ENCODE measurements at regions not wholly inside any gene's neighbourhood (a gene's known extent, or its start where the extent isn't known, plus 50 kb on each side); places are given as distances from the start of the nearest gene placed in this dataset.

DNA sequence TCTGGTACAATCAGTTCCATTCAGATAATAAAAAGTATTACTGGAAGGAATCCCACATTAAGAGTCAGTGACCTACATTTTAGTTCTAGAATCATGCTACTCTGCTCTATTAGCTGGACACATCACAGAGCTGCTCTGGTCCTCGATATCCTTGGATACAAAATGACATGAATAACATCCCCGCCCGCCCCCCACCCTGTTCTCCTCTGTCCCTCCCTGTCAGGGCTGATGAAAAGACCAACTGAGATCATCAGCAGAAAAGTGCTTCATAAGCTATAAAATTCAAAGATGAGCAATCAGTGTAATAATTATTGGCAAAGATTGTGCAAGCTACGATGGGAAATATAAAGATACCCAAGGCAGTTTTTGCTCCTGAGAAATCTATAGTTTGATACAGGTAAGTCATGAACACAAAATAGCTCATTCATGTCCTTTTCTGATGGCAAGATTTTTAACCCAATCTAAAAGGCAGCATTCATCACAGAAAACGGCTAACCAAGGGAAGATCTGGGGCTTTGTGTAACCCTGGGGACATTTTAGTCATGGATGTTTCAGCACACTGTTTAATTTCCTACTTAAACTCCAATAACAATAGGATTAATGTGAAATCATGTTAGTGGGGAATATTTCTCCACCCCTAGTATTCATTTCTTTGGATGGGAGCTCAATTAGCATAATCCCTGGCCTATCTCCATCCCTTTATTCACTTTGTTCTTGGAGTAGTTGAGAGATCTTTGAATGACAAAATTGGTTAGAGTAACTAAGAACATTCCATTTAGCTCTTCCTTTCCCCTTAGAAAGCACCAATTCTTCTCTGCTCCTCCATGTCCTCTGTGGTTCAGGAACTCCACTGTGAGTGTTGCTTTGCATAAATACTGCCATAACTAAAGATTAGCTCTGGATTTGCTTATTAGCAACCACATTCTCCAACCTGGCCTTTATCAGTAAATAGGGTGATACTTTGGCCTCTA lies 459.4 kb upstream of the GRIA1 start:
- no peak for DNase-seq

DNA sequence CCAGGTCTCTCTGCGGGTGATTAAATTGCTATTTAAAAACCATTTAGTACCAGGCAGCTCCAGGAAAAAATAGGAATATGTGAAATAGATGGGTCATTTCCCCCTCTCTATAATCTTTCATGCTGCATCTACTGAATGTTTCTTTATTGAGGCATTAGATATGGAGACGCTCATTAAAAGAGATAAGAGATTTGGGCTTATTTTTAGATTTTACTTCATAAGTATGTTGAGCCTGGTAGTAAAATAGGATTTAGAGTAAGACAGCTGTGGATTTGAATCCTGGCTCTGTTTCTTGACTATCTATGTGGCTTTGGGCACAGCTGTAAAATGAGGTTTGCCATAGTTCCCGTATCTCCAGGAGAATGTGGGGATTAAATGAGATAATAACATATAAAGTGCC lies 451.0 kb upstream of the GRIA1 start:
- no peak for DNase-seq

DNA sequence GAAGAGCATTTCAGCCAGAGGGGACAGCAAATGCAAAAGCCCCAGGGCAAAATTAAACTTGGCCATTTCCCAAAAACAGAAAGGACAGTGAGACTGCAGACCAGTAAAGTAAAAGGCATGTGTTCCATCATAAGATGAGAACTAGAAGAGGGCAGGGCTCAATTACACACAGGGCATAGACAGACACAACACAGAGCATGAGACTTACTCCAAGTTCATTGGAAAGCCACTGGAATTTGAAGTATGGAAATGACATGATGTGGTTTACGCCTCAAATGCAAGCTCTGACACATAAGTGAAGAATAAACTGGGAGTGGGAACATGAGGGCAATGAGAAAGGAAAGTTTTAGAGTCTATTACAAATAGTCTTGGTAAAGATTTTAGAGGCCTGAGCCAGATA lies 446.6 kb upstream of the GRIA1 start:
- no peak for DNase-seq

DNA sequence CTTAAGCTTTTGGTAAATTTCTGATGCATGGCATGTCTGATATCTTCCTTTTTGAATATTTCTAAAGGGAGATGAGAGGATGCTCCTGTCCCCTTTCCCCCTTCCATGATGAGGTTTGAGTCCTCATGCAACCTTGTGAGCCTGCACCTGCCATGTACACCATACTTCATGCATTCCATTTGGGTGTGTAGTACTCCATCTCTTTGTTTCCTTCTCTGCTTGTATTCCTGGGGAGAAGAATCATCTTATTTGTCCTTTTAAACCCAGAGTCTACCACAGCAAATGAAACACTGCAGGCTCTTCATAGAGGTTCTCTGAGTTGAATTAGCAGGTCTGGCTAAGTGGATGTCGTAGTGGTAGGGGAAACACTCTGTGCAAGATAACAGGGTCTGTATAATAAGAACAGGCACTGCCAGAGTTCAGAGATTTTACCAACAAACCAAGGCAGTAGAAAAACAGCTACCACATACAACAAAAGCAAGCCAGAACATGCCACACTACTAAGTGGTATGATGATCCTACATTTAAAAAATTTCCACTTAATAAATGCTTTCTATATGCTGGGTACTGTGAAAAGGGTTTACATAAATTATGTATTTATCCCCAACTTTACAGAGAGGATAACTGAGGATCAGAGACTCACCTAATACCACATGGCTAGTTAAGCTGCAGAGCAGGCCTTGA lies 439.8 kb upstream of the GRIA1 start:
- no peak for DNase-seq

DNA sequence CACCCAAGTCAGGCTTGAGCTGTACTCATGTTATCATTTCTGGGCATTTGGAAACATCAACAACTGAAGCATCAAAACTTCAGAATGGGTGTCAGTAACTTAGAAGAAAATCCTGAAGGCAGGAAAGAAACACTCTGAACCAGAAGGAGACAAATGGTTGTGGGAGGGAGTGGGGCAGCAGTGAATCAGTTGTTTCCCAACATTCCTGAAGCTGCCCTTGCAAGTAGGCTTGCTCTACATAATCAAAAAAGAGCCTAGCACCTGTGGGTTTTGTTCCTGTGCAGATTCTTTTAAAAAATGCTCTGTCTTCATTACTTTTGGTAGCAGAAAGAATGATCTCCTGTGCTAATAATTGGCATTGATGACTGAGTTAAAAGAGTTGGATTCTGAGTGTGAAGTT lies 424.2 kb upstream of the GRIA1 start:
- no peak for DNase-seq

DNA sequence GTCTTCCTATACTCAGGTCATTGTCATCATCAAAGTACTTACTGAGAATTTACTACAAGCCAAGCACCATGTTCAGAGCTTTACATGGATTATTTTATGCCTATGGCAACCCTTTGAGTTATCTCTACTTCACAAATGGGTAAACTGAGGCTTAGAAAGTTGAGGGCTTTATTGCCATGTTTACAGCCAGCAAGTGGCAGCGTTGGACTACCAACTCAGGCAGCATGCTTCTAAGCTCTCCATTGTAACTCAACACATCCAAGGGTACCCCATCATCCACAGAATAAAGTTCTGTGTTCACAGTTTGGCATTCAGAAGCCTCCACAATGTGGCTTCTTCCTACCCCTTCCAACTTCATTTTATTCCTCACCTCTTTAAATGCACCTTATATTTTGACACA lies 422.6 kb upstream of the GRIA1 start:
- DNase-seq, result no peak

DNA sequence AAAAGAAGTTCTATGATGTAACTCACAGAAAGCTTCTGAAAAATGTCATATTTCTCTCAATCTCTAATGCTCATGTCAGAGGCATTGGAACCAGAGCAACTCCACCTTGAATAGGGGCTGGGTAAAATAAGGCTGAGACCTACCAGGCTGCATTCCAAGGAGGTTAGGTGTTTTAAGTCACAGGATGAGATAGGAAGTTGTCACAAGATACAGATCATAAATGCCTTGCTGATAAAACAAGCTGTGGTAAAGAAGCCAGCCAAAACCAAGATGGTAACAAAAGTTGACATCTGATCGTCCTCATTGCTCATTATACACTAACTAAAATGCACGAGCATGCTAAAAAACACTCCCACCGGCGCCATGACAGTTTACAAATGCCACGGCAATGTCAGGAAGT lies 411.1 kb upstream of the GRIA1 start:
- no peak for DNase-seq

DNA sequence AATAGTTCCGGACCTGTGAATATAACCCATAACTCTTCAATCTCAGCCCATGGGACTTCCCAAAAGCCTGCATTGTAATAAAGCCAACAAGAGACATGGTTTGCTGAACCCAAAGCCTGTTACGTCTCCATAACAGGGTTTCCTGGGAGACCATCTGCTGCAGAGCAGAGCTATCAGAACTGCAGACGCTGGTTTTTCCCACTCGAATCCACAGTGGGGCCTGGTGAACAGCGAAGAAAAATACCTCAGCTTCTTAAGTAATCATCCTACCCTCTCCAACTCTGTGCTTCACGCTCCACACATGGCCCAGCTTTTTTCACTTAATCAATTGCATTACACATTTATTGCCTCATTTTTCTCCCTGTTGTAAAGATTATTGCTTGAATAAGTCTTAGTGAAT lies 409.5 kb upstream of the GRIA1 start:
- DNase-seq, result no peak

DNA sequence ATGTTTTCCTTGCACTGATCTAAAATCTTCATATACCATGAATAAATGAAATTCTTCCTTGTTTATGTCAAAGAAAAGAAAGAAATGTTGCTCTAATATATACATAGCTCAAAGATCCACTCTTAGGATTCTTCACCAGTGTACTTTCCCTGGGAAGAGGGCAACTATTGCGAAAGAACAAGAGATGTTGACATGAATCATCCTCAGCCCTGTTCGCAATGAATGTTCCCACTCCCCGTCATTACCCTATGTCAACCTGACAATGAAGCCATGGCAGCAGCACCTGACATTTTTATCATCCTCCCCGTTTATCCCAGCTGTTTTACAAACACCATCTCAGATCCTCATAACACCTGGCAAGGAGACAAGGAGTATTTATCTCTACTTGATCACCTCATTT lies 409.1 kb upstream of the GRIA1 start:
- peak; percentile 27 for DNase-seq

DNA sequence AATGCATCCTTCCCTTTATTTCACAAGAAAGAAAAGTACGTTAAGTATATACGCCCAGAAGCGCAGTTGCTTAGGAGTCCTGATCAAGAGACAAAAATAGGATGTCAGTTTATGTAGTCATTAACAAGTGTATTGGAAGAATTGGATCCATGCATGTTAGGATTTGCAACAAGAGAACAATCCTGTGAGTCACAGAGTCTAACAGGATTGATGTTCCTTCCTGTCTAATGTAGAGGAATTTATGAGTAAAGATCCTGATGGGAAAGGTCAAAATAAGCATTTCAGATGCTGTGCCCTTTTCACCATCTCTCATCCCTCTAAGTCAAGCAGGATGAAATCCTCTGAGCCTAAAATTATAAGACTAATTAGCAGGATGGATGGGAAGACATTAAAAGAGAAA lies 406.0 kb upstream of the GRIA1 start:
- DNase-seq, result no peak

DNA sequence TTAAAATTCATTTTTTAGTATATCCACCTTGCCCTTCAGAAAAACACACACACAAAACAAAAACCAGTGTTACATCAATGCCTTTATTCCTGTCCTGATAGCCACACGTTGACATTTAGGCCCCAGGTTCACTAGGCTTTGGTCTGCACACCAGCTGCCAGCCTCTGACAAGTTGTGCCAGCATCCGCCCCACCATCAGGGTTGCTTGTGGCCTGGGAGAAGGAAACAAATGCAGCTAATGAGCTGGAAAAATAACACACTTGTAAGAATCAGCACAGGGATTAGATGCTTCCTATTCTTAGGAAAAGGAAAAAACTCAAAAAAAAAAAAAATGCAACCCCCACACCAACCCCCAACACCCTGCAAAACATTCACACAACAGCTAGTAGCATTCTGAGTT lies 404.0 kb upstream of the GRIA1 start:
- DNase-seq, result peak; percentile 13

DNA sequence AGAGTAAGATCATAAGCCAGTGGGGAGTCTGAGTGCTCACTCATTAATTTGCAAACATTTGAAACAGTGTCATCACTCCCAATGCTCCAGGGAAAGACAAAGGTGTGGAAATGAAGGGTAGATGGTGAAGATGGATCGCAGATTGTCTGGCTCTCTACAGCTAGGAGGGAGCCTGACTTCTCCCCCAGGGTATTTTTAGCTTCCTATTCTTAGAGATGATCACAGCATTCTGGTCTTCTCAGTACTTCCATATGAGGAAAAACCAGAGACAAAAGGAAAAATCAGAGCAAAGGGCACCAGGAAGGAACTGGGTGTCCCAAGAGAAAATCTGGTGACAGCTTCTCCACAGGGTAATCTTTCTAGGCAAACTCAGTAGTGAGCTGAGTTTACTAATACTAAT lies 401.9 kb upstream of the GRIA1 start:
- DNase-seq, result no peak

DNA sequence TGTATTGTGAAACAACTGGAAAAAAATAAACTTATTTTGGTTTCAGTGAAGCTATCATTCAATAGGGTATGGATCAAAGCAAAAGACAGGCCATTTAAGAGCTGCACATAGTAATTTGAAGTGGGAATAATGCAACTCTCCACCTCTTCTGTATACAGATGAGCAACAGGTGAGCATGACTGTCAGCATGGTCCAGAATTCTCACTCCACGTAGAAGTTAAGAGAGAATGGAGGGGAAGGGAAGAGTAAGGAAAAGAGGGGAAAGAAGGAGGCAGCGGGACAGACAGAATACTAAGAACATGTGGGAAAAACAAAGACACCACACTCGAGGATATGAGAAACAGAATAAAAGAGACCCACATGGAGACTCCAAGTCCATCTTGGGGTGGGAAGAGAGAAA lies 396.1 kb upstream of the GRIA1 start:
- DNase-seq, result no peak

DNA sequence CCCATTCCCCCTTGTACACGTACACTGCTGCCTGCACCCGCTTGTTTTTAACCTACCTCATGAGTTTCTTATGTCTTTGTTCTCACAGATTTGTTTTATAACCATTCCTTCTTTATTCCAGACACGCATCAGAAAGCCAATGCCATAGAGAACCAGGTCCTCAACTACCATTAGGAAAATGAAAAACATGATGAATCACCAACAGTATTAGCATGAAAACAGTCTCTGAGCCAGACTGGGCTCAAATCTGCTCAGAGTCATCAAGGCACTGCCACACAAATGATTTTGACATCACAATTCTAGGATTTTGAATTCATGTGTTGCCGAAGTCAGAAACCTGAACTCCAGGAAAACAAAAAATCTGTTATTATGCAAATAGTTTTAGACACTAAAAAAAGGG lies 394.1 kb upstream of the GRIA1 start:
- DNase-seq, result no peak

DNA sequence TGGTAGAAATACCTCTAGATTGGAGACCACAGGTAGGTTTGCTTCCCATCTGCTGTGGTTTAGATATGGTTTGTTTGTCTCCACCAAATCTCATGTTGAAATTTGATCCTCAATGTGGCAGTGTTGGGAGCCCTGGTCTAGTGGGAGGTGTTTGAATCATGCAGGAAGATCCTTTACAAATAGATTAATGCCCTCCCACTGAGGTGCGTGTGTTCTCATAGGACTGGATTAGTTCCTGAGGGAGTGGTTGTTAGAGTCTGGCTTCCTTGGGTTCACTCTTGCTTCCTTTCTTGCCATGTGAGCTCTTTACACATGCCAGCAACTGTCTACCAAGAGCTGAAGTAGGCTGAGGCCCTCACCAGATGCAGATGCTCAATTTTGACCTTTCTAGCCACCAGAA lies 391.1 kb upstream of the GRIA1 start:
- no peak for DNase-seq

DNA sequence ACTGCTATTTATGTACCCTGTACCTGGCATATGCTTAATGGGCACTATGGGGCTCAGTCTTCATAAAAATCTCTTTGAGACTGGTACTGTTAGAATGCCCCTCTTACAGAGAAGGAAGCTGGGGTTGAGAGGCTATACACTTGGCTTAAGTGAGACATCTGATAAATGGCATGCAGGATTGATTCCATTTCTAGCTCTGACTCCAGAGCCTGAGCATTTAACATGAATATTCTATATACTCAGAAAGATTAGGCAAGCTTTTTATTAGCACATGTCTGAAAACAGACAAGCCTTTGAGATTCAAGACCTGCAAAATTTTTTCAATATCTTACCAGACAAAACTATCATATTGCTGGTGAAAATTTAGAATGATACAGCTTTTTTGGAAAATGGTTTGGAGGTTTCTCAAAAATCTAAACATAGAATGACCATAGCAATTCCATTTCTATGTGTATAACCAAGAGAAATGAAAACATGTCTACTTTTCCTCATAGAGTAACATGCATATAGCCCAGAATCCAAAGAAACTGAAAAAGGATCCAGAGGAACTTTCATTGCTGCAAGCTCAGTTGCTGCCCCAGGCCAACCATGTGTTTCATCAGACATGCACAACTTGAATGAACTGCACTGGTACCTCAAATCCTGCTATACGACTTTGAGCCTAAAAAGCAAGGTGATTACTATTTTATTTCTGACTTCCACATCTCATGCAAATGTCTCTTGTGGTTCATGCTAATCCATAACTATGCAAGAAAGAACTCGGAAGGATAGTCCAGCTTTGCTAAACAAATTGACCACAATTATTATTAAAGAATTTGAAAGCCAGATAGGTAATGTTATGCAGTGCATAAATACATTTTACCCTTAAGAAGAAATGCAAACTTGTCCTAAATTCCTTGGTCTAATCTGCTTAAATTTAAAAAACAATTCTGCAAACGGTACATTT lies 389.0 kb upstream of the GRIA1 start:
- DNase-seq, result no peak

DNA sequence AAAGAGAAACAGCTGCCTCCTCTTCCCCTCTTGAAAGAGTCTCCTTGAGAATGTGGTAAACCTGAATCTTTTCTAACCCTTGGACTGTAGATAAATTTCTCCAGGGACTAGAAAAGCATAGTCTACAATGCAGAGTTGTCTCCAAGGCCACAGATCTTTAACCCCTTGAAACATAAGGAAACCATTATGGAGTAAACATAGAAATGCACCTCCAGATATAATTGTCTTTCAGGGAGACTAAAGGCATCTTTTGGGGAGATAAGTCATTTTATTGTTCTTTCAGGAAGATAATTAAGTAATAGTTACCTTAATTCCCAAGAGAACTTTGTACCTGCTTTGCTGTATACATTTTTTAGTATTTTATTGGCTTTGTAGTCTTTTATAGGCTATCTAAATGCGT lies 373.6 kb upstream of the GRIA1 start:
- no peak for DNase-seq

DNA sequence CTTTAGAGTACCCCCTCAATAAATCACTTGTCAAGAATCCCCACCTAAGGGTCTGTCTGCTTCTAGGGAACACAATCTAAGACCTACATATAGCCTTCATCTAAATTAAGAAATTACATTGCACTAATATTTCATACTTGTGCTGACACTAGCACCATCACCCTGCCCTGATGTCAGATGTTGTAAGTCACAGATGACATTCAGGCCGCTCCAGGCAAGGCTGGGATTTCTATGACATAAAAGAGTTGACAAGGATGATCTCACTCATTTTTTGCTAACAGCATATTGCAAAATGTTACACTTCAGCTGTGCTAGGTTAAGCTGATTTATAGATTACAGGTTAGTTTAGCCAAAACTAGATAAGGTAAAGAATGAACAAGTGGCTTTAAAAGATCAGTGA lies 372.5 kb upstream of the GRIA1 start:
- DNase-seq, result no peak

DNA sequence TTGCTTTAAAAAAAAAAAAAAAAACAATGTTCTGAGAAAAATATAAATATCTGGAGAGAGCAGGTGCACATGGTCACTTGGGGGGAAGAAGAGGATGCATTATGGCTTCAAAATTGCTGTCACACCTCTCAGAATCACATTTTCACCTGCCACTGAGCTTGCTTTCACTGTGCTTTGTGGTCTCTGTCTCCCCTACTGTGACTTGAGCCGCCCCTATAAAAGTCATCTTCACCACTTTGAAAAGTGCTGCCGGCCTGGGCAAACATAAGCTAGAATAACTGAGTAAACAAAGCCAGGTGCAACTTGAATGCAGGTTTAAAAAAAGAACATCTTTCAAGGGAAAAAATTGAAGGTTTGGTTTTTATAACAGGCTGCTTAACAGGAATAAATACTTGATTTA lies 368.1 kb upstream of the GRIA1 start:
- peak; percentile 94 for DNase-seq

DNA sequence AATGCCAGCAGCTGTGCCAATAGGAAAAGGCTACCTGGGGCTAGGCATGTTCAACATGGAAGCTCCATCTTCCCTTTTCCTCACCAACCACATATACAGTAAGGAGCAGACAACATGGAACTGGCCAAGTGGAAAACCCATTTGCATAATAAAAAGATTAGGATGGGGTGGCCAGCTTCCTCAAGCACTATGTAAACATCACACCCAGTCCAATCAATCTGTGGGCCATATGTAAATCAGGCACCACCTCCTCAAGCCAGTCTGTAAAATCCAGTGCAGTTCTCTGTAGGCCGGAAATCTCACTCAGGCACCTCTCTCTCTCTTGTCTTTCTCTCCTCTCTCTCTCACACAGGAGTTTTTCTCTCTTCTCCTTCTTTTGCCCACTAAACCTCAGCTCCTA lies 360.2 kb upstream of the GRIA1 start:
- peak; percentile 73 for DNase-seq

DNA sequence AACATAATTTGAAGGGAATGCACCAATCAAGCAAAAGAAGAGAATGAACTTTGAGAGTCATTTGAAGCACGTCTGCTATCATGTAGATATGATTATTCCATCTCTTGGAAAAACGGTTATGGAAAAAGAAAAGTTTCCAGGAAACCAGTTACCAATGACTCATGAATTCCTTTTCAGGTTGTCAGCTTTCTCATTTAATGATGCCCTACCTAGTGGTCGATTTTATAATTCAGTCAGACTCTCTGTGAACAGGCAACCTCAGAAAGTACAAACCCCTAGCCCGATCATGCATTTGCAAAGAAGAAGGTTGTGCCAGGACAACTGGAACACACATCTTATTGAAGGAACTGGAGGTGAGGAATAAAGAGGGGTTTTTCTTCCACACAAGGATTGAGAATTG lies 355.1 kb upstream of the GRIA1 start:
- no peak for DNase-seq

DNA sequence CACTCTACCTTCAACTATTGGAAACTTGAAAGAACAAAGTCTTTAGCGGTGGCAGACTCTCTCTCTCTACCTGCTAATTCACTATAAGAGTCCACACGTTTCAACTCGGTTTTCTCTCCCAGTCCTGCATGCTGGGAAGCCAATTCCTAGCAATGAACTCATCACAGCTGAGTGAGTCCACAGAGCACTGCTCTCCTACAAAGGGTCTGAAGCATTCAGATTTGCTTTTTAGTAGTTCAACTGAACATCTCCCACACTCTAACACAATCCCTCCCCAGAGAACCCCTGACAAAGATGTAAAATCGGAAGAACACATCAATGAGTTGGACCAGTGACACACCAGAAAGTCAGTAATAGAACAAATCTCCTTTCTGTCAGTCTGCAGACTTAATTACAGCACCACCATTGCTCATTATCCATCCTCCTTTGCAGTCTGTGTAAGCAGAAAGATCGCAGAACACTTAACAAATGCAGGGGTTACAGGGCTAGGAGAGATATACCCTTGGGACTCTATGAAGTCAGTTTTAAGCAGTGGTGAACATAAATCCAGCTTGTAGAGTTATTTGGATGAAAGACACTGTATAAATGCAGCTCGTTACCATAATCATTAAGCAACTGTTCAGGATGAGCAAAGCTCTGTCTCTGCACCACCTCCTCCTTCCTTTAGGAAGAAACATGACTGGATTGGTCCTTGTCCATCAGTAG lies 353.4 kb upstream of the GRIA1 start:
- no peak for DNase-seq
